ENCODE measurements at regions not wholly inside any gene's neighbourhood (a gene's known extent, or its start where the extent isn't known, plus 50 kb on each side); places are given as distances from the start of the nearest gene placed in this dataset.

- Histone ChIP-seq H3K4me3 (ENCODE audit: low read depth, low read length) (no peak overlapping the region), H3K36me3 (ENCODE audit: control insufficient read depth, insufficient read depth, low read length) (no peaks in the 10 kb centered on the region), H3K27me3 (ENCODE audit: control insufficient read depth, insufficient read depth, low read length) (no peaks in the 10 kb centered on the region)
- no peak for FAIRE-seq
- no peak for TF ChIP-seq CTCF (IDR thresholded peaks at IDR 0.05; ENCODE audit: insufficient read depth, low read length, severe bottlenecking)
- no peak for DNase-seq (ENCODE audit: low read depth)
These were observed 1181.8 kb downstream of the EFNB2 start for GRCh38 chr13:105353654-105354053.

- Histone ChIP-seq H3K4me3 (ENCODE audit: low read depth, low read length) (no peak overlapping the region), H3K36me3 (ENCODE audit: control insufficient read depth, insufficient read depth, low read length) (no peaks in the 10 kb centered on the region), H3K27me3 (ENCODE audit: control insufficient read depth, insufficient read depth, low read length) (no peaks in the 10 kb centered on the region)
- TF ChIP-seq CTCF (IDR thresholded peaks at IDR 0.05; ENCODE audit: insufficient read depth, low read length, severe bottlenecking): no peak
- FAIRE-seq (no peak), DNase-seq (ENCODE audit: low read depth) (no peak)
These were observed 1186.3 kb downstream of the EFNB2 start for GRCh38 chr13:105349082-105349723.

GRCh38 chr13:105346141-105346775 lies 1189.2 kb downstream of the EFNB2 start:
- FAIRE-seq (peak; percentile 95), DNase-seq (ENCODE audit: low read depth) (peak; percentile 84)
- Histone ChIP-seq H3K27me3 (ENCODE audit: control insufficient read depth, insufficient read depth, low read length) (no peaks in the 10 kb centered on the region), H3K36me3 (ENCODE audit: control insufficient read depth, insufficient read depth, low read length) (no peaks in the 10 kb centered on the region), H3K4me3 (ENCODE audit: low read depth, low read length) (no peak overlapping the region)
- TF ChIP-seq CTCF (IDR thresholded peaks at IDR 0.05; ENCODE audit: insufficient read depth, low read length, severe bottlenecking): no peak

GRCh38 chr13:105345730-105346129 lies 1189.7 kb downstream of the EFNB2 start:
- Histone ChIP-seq H3K4me3 (ENCODE audit: low read depth, low read length) (no peak overlapping the region), H3K27me3 (ENCODE audit: control insufficient read depth, insufficient read depth, low read length) (no peaks in the 10 kb centered on the region), H3K36me3 (ENCODE audit: control insufficient read depth, insufficient read depth, low read length) (no peaks in the 10 kb centered on the region)
- no peak for TF ChIP-seq CTCF (IDR thresholded peaks at IDR 0.05; ENCODE audit: insufficient read depth, low read length, severe bottlenecking)
- DNase-seq (ENCODE audit: low read depth): no peak
- no peak for FAIRE-seq

GRCh38 chr13:105345131-105345530 lies 1190.3 kb downstream of the EFNB2 start:
- H3K36me3 ChIP-seq (ENCODE audit: control insufficient read depth, insufficient read depth, low read length): no peaks in the 10 kb centered on the region
- FAIRE-seq (no peak), DNase-seq (ENCODE audit: low read depth) (no peak)
- no peaks in the 10 kb centered on the region for H3K27me3 ChIP-seq (ENCODE audit: control insufficient read depth, insufficient read depth, low read length)
- no peak overlapping the region for H3K4me3 ChIP-seq (ENCODE audit: low read depth, low read length)
- no peak for TF ChIP-seq CTCF (IDR thresholded peaks at IDR 0.05; ENCODE audit: insufficient read depth, low read length, severe bottlenecking)
